Fibroblast of skin of right quadriceps (primary cell): ENCODE measurements at regions not wholly inside any gene's neighbourhood (a gene's known extent, or its start where the extent isn't known, plus 50 kb on each side); places are given as distances from the start of the nearest gene placed in this dataset.
A peak's percentile ranks its signal among the peaks of the same experiment; 100 is the strongest.
"Not testable (repeated sequence)": the region's sequence is repeated elsewhere in the genome, so short reads cannot be mapped to it uniquely, and the experiment has no call there.

Source experiments
- DNase-seq: peaks from one replicate; pipeline ENCODE4 v3.0.0-alpha.2; 2013

GRCh38 chrX:37509349-37509748 is 62.1 kb upstream of the LANCL3 start:
- DNase-seq = no peak

- DNase-seq = not testable (repeated sequence)
Observed at GRCh38 chrX:37516512-37516911, 54.9 kb upstream of the LANCL3 start.

GRCh38 chrX:37519261-37519660 is 52.2 kb upstream of the LANCL3 start:
- not testable (repeated sequence) for DNase-seq

- DNase-seq = peak; percentile 15
Observed at GRCh38 chrX:37520860-37521450, 50.5 kb upstream of the LANCL3 start.
